NCI-H82 treated with DMSO at 0.1 percent for 48 hours (cell line): ENCODE measurements at regions not wholly inside any gene's neighbourhood (a gene's known extent, or its start where the extent isn't known, plus 50 kb on each side); places are given as distances from the start of the nearest gene placed in this dataset.

Experiments used
- DNase-seq: peaks from one replicate; lab custom pipeline; 2025; ENCODE audit not compliant: unreplicated experiment; lab: John Stamatoyannopoulos, UW

DNA sequence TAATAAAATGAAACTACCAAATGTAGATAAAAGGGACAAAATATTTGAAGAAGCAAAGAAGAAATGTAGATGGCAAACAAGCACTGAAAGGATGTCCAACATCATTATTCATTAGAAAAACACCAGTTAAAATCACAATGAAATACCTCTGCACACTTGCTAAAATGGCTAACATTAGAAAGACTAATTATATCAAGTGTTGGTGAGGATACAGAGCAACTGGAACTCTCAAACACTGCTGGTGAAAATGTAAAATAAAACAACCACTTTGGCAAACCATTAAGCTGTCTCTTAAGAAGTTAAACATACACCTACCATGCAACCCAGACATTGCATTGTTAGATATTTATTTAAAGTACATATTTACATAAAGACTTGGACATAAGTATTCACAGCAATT is 138.6 kb upstream of the FGGY start:
- no peak for DNase-seq

DNA sequence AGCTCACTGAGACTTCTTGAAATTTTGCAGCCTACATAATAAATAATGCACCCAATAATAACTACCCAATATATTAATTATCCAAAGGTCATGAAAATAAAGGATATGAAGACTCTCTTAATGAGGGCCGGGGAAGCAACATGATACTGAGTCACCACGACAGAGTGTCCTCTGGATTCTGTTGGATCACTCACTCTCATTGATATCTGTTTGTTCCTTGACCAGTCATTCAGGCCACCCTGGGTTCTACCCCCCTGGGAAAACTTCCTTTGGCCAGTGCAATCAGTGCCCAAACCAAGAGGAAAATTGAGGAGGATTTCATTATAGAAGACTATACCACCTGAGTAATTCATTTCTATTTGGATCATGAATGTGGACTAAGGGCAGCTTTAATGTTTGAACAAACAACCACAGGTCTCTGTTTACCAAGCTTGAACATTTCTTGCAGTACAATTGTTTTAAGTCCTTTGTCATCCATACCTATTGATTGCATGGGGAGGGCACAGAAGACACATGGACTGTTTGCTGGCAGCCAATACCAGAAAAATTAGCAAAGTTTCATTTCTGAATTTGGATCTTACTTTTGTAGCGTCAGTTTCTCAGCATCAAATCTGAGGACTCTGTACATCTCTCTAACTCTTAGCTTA is 137.2 kb upstream of the FGGY start:
- no peak for DNase-seq

DNA sequence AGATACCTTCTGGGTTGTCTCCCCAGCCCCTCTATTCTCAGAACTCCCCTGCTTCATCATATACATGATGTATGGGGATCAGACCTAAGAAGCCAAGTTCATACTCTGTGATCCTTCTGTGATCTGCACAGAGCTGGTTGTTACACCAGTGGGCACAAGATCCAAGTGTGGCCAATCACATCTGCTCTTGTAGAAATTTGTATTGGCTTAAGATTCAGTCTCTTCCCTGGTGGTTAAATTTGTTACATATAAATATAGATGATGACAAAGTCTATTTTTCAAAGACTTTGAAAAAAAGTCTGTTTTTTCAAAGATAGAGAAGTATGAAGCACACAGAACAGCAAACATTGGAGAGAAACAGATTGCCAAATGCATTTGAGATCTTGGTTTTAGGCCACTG is 135.8 kb upstream of the FGGY start:
- no peak for DNase-seq

DNA sequence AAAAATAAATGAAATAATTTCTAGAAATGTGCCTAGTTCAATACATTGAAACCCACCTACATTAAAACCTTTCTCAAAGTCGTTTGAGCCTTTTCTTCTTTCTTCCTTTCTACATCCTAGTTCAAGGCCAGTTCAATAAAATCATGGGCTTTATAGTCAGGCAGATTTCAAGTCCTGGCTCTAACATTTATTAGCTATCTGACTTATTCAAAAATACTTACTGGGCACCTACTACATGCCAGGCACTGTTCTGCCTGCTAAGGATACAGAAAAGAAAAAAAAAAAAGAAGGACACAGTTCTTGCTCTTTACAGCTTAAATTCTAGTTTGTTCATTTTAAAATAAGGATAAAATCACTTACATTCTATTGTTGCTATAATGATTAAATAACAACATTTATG is 134.2 kb upstream of the FGGY start:
- DNase-seq, result no peak

DNA sequence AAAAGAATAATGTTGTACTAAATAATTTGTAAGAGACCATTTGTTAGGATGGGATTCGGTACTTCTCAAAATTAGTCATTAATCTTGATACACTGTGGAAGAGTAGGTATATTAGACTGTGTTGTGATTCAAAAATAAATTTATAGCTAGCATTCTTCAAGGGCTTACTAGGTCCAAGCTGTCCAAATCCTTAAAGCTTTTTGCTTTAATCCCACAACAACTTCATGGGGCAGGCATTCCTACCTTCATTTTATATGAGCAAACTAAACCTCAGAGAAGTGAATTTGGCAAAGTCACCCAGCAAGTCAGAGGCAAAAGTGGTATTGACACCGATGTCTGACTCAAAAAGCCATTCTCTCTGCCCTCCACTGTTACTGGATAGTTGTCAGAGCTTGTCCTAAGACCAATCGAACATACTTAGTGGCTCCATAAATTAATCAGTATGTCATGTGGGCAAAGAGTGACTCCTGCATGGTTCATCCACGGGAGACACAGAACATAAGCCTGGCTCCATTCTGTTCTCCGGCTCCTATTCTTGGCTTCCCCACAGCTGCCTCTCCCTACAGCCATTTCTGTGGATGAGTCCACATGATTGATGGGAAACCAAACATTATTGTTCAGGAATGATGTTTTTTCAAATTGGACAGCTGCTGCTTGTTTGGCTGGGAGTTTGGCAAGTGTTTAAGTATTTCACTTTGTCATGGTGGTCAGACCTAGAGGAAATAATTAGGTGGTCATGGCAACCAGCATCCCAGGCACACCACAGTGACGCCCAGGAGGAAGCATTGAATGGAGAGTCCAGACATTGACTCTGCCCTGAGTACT is 133.4 kb upstream of the FGGY start:
- no peak for DNase-seq

DNA sequence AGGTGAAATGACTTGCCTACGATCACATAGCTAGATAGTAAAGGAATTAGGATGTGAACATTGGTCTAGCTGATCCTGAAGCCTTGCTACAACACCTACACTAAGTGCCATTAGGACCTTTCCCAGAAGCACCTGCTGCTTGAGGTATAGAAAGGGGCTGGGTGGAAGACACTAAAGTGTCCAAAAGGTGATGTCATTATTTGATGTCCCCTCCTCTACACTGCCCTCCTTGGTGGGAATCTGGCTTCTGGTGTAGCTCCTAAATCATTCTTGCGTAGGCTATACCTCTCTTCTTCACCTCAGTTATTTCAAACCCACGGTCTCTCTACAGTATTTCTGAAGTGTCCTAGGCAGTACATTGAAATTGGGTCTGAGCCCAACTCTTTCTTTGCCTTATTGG is 132.5 kb upstream of the FGGY start:
- no peak for DNase-seq

DNA sequence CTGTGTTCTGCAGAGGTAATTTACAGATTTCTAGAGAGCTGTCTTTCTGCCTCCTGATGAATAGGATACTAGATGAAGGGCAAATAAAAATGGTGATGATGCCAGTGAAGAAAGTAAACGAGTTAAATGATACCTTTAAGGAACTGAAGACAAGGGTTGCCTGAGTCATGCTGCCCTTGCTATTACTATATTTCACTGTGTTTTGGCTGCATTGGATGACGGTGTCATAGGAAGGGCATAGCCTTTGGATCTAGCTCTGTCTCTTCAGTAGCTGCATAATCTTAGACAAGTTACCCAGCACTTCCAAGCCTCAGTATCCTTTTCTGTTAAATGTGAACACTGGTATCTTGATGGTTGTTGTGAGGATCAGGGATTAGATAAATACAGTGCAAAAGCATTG is 131.5 kb upstream of the FGGY start:
- no peak for DNase-seq

DNA sequence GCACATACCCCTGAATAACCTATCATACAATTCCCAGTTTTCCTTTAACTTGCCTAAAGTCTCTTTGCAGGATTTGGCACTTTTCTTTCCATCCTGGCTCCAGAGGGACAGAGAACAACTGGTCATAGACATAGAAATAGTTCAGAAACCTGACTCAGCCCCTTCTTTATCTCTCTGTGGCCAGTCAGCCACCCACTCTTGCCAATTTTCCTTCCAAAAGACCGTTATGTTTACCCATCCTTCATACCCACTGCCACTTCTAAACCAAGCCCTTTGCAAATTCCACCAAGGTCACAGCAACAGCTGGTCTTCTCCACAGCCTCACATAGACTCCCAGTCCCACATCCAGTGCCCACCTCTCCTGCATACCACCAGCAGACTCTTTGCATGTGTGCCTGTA is 127.2 kb upstream of the FGGY start:
- no peak for DNase-seq

DNA sequence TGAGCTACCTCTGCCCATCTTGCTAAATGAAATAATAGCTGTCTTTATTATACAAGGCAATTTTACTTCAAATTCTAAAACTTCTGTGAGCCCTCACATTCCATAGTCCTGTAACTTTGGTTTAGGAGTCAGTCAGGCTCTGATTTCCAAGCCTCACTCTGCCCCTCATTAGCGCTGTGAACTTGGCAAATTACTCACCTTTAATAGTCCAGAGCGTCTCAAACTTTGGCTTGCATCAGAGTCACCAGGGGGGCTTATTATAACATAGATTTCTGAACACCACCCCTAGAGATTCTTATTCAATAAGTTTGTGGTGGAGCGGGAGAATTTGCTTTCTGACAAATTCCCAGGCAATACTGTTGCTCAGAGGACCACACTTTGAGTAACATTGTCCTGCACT is 126.2 kb upstream of the FGGY start:
- no peak for DNase-seq

DNA sequence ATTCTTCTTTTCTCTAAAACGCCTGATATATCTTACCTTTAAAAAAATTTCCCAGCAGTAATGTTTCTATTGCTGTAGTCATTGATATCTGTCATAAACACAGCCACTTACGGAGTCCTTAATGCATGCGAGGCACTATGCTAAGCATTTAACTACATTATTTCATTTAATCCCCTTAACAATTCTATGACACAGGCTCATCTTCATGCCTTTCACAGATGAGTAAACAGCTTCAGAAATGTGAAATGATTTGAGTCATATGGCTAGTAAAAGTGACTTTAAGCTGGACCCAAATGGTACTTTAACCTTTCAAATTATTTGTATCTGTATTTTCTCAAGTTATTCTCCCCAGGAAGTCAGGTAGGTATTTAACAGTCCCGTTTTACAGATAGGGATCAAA is 125.1 kb upstream of the FGGY start:
- no peak for DNase-seq

DNA sequence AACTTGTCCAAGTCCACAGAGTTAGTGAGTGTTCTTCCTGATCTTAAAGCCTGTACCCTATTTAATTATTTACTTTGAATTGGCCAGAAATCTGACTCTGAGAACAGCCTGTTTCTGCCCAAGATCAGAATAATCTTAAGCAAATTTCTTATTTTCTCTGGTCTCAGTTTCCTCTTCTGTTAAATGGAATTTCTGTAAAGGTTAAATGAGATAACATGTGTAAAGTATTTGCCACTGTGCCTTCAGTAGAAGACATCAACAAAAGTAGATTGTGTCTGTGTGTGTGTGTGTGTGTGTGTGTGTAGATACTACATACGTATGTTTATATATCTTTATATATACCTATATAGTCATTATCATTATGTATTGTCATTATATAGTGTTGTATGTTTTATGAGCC is 124.2 kb upstream of the FGGY start:
- DNase-seq, result no peak

DNA sequence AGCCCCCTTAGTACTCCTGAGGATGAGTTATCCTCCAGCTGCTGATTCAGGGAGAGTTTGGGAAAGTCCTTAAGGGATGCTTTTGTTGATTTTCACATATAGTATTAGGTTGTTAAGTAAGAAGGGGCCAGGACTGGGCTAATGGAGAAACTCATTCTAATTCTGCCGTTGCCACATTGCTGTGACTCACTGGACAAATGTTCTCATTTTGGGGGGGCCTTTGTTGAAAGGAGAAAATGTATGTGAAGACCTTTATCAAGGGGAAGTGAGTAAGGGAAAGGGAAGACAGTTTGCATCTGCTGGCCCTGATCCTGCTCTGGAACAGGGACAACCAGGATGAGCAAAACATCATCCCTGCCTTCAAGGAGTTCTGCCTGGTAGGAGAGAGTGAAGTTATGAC is 123.2 kb upstream of the FGGY start:
- no peak for DNase-seq

DNA sequence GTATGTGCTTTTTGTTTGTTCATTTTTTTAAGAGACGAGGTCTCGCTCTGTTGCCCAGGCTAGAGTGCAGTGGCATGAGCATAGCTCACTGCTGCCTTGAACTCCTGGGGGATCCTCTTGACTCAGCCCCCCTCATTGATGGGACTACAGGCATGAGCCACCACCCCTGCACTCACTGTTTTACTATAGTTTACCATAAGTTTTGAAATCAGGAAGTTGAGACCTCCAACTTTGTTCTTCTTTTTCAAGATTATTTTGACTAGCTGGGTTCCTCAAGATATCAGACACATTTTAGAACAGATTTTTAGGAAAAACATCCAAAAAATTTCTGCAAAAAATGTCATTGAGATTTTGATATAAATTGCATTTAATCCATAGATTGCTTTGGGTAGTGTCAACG is 120.4 kb upstream of the FGGY start:
- DNase-seq, result no peak

DNA sequence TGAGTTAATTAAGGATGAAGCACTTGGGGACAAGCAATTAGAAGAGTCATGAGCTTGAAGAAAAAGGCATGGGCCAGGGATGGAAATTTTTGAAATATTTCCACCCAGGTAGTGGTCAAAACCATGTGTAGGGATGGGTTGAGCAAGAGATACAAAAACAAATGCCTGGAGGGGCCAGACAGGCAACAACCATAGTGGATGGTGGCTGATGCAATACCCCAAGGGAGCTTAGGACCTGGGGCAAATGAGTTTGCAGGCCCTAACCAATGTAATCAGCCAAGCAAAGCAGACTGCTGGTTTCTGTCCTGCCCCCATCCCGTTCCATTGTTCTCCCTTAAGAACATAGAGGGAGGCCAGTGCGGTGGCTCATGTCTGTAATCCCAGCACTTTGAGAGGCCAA is 119.1 kb upstream of the FGGY start:
- no peak for DNase-seq

DNA sequence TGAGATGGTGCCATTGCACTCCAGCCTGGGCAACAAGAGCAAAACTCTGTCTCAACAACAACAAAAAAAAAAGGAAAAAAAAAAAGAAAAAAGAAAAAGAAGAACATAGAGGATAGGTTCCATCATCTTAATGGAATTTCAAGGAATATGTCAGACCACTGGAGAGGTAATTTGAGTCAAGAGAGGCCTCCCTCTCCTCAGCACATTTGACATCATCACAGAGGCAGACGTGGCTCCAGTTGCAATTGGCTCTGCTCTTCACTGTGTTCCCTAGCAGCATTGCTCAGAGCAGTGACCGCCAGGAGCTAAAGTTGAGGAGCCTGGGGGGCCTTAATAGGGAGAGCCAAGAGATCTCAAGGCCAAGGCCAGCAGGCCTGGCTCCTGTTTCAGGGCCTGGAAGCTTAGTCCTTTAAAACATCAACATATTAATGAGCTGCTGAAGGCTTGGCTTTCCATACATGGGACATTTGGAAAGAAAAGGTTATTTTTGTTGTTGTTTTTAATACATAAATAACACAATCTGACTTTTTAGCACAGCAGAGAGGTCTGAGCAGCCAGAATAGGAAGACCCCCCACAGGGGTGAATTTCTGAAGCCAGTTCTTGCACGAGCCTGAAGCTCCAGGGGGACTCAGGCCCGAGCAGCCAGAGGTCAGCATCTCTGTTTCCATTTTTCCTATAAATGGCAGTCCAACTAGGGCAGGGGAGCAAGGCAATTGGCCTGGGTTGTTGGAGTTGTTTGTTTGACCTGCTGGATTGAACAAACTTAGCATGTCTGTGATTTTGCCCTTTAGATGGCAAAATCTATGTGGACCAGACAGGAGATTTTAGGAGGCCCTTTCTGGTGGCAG is 118.3 kb upstream of the FGGY start:
- DNase-seq, result no peak

DNA sequence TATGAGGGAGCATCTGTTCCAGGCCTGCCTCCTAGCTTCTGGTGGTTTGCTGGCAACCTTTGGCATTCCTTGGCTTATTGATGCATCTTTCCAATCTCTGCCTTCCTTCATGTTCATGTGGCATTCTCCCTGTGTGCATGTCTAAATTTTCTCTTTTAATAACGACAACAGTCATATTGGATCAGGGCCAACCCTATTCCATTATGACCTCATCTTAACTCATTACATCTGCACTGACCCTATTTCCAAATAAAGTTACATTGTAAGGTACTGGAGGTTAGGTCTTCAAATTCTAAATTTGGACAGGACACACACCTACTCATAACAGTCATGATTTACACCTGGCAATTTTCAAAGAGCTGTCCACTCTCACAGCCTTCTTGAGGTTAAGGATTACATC is 117.2 kb upstream of the FGGY start:
- DNase-seq, result no peak

DNA sequence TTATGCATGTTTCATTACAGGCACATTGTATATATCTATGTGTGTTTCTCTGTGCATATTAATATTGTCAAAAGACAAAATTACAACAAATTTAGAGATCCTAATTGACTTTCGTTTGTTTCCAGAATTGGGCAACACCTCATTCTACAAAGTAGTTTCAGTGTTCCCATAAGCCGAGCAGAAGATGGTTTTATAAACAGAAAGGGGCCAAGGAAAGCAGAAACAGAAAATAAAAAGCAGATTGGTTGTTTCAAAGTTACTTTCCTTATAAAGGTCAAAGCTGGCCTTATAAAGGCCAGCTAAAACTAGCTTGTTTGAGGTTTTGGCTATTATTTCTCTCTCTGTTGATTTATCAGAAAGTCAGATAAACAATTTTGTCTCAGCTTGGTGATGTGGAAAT is 116.2 kb upstream of the FGGY start:
- no peak for DNase-seq

DNA sequence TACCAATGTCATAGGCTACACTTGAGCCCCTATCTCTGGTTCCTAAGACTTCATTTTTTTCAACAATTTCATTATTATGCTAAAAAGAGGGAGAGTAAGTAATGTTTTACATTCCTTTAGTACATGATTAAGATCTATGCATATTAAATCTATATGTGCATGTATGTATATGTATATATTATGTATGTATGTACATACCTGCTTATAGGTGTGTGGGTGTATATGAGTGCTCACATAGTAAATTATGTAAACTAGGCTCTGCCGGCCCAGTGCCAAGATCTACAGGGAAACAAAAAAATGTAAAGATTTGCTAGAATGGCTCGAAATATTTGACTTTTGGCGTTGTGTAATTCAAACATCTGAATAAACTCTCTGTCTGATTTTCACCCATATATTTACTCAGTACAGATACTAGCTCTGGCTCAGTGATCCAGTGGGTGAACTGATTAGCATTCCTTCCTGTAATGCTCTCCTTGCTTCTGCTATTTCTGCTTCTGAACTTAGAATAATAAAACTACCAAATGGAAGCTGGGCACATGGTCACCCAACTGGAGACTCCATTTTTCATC is 113.1 kb upstream of the FGGY start:
- no peak for DNase-seq

DNA sequence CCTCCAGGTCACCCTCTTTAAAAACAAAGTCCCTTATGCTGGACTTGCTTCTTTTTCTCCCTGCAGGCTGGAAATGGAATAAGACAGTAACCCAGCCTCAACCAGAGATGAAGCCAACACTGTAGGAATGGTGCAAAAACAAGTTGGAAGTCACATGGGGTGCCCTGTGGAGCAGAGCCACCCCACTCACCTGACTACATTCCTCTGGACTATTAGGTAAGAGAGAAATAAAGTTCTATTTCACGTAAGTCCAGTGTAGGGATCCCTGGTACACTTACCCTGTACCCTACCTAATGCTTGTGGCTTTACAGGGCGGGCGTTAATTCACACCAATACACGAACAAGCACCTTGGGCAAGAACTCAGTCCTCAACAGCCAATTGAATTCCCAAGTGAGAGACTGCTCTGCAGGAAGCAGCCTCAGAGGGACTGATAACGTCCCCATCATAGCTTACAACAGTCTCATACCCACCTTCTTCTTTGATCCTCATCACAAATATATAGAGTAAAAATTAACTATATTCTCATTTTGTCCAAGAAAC is 112.5 kb upstream of the FGGY start:
- no peak for DNase-seq

DNA sequence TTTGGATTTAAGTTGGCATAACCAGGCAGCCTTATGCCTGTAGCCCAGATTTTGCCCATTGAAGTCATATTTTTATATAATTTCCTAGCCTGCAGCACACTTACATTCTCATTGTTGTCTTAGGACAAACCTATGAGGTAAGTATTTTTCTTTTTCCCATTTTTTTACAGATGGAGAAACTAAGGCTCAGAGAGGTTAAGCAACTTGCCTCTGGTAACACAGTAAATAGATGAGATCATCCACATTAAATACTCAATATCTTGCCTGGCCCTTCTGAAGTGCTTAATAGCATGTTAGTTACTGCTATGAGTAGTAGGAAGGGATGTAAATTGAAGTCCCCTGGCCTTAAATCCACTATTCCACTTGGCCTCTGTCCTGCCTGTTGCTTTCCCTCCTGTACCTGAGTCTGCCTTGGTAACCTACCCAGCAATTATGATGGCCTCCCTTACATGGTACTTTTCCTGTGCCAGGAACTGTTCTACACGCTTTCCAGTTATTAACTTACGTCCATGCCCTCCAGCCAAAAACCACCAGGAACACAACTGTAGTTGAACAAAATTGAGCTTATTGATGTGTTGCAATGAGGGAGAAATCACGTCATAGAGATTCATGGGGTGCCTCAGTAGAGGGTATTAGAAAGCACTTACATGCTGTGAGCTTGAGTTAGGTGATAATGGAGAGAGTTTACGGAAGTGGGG is 111.6 kb upstream of the FGGY start:
- DNase-seq, result no peak

DNA sequence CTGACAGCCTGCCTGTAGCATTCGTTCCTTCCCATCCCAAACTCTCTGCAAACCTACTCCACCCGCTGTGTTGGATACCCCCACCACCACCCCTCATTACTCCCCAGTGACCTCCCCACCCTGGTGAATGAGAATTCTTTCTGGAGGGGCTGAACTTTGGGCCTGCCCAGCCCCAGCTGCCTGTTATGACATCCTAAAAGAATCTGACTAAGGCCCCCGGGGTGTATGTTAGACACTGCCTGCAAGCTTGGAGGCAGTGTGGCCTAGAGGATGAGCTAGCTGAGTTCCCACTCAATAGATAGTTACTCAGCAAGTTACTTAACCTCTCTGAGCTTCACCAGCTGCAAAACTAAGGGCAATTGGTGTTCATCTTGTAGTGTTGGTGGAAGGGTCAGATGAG is 110.2 kb upstream of the FGGY start:
- DNase-seq, result no peak
